ENCODE measurements at regions not wholly inside any gene's neighbourhood (a gene's known extent, or its start where the extent isn't known, plus 50 kb on each side); places are given as distances from the start of the nearest gene placed in this dataset.

- TF ChIP-seq POLR2AphosphoS5 (IDR thresholded peaks at IDR 0.05) (no peak), CTCF (IDR thresholded peaks at IDR 0.05 in 8 of 11, conservative IDR thresholded peaks at IDR 0.05 in 3 of 11) (no peak), POLR2A (IDR thresholded peaks at IDR 0.05) (no peak)
Measured at GRCh38 chr21:19853061-19853460, 1145.1 kb upstream of the NCAM2 start.
